GM23248 (cell line): ENCODE measurements at regions not wholly inside any gene's neighbourhood (a gene's known extent, or its start where the extent isn't known, plus 50 kb on each side); places are given as distances from the start of the nearest gene placed in this dataset.

Experiments
- EZH2 ChIP-seq: fragments of 200-600 bp; sonication (generic); IDR thresholded peaks from 2 replicates; pipeline ENCODE4 v1.6.1; 2018; ENCODE audit warnings: antibody characterized with exemption, mild to moderate bottlenecking; ENCODE audit not compliant: insufficient read depth, poor library complexity, severe bottlenecking
- EZH2phosphoT487 ChIP-seq: fragments of 200-600 bp; sonication (generic); IDR thresholded peaks from 2 replicates; pipeline ENCODE4 v1.6.1; 2018; ENCODE audit warnings: antibody characterized with exemption, moderate library complexity, mild to moderate bottlenecking, low read depth; ENCODE audit not compliant: insufficient read depth

GRCh38 chr3:145820170-145820569 lies 340.8 kb downstream of the PLOD2 start:
- TF ChIP-seq EZH2 (no peak), EZH2phosphoT487 (no peak)
